HG03354 (cell line): ENCODE measurements at regions not wholly inside any gene's neighbourhood (a gene's known extent, or its start where the extent isn't known, plus 50 kb on each side); places are given as distances from the start of the nearest gene placed in this dataset.
"Not testable (repeated sequence)": the region's sequence is repeated elsewhere in the genome, so short reads cannot be mapped to it uniquely, and the experiment has no call there.

Experiments
- ATAC-seq: cut with Tn5 transposase; IDR thresholded peaks from one replicate; pipeline ENCODE4 v1.9.1; 2021; ENCODE audit warnings: mild to moderate bottlenecking; ENCODE audit not compliant: unreplicated experiment, poor library complexity, severe bottlenecking

- no peak for ATAC-seq
Measured at GRCh38 chr14:89743828-89744227, 210.7 kb downstream of the EFCAB11 start.

- no peak for ATAC-seq
Measured at GRCh38 chr14:89740241-89740640, 214.3 kb downstream of the EFCAB11 start.

GRCh38 chr14:89736881-89737280, 217.6 kb downstream of the EFCAB11 start:
- ATAC-seq, result no peak

- no peak for ATAC-seq
Measured at GRCh38 chr14:89731396-89731933, 223.1 kb downstream of the EFCAB11 start.

GRCh38 chr14:89730687-89731086, 223.8 kb downstream of the EFCAB11 start:
- no peak for ATAC-seq

- ATAC-seq, result no peak
Measured at GRCh38 chr14:89728964-89729363, 225.6 kb downstream of the EFCAB11 start.

GRCh38 chr14:89726226-89726625, 228.3 kb downstream of the EFCAB11 start:
- not testable (repeated sequence) for ATAC-seq

GRCh38 chr14:89724628-89724960, 229.9 kb downstream of the EFCAB11 start:
- no peak for ATAC-seq

GRCh38 chr14:89723930-89724627, 230.5 kb downstream of the EFCAB11 start:
- ATAC-seq, result no peak

GRCh38 chr14:89721956-89722355, 232.6 kb downstream of the EFCAB11 start:
- no peak for ATAC-seq

- peak; percentile 82 for ATAC-seq
Measured at GRCh38 chr14:89720741-89721729, 233.5 kb downstream of the EFCAB11 start.

- peak; percentile 4 for ATAC-seq
Measured at GRCh38 chr14:89720076-89720687, 234.3 kb downstream of the EFCAB11 start.

- no peak for ATAC-seq
Measured at GRCh38 chr14:89719366-89720075, 235.0 kb downstream of the EFCAB11 start.

- no peak for ATAC-seq
Measured at GRCh38 chr14:89708982-89709625, 245.4 kb downstream of the EFCAB11 start.

- ATAC-seq, result no peak
Measured at GRCh38 chr14:89707086-89707485, 247.4 kb downstream of the EFCAB11 start.

GRCh38 chr14:89702876-89703200, 251.7 kb downstream of the EFCAB11 start:
- ATAC-seq, result no peak

GRCh38 chr14:89702073-89702875, 252.3 kb downstream of the EFCAB11 start:
- ATAC-seq, result no peak

- ATAC-seq, result peak; percentile 91
Measured at GRCh38 chr14:89701211-89702043, 253.1 kb downstream of the EFCAB11 start.
